DMS 273 (cell line): ENCODE measurements at regions not wholly inside any gene's neighbourhood (a gene's known extent, or its start where the extent isn't known, plus 50 kb on each side); places are given as distances from the start of the nearest gene placed in this dataset.

Experiments used
- DNase-seq: peaks from one replicate; lab custom pipeline; 2025; ENCODE audit not compliant: unreplicated experiment; lab: John Stamatoyannopoulos, UW

DNA sequence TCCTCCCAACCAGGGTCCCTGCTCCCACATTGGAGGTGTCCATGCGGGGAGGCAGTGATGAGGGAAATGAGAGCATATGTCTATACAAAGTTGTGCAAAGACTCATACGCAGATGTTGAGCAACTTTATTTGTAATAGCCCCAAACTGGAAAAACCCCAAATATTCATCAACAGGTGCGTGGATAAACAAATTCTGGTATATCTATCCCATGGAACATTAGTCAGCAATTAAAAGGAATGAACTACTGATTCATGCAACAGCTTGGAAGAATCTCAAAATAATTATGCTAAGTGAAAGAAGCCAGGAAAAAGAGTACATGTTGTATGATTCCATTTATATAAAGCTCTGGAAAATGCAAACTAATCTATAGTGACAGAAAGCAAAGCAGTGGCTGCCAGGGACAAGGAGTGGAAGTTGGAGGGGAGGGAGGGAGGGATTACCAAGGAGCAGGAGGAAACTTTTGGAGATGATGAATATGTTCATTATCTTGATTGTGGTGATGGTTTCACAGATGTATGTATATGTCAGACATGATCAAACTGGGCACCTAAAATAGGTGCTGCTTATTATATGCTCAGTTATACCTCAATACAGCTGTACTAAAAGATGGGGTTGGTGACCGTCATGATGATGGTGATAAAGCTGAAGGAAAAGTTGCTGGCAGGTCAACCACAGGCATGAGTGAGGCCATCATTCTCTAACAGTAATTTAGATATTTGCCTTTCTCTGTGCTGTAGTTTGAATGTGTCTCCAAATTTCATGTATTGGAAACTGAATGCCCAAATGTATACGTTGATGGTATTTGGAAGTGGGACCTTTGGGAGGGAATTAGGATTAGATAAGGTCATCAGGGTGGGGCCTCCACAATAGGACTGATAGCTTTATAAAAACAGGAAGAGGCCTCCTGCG lies 270.9 kb downstream of the CYP26B1 start:
- DNase-seq = no peak

DNA sequence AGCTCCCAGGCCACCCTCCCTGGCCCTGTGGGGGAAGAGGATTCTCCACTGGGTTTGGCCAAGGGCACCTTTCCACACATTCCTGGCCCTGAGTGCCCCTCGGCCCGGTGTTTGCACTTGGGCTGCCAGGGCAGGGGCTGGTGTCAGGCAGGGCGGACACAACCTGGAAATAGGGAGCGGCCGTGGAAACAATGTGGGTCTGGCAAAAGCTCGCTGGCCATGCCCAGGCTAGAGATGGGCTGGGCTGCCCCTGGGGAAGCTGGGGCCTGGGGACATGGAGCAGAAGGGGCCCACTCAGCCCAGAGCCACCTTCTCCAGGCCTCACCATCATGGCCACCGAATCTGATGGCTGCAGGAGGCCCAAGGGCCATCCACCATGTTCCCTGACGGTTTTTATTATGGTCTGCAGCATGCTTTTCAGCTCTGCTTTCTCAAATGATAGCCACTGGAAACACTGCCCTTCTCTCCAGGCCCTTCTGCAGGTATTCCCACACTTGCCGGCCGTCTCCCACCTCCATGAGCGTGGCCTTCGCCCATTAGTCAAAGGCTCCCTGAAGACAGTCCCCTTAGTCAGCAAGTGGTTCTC lies 275.1 kb downstream of the CYP26B1 start:
- no peak for DNase-seq

- DNase-seq = no peak
Measured at GRCh38 chr2:71865391-71865965, 282.2 kb downstream of the CYP26B1 start.

GRCh38 chr2:71864085-71864484 lies 283.6 kb downstream of the CYP26B1 start:
- DNase-seq = no peak

DNA sequence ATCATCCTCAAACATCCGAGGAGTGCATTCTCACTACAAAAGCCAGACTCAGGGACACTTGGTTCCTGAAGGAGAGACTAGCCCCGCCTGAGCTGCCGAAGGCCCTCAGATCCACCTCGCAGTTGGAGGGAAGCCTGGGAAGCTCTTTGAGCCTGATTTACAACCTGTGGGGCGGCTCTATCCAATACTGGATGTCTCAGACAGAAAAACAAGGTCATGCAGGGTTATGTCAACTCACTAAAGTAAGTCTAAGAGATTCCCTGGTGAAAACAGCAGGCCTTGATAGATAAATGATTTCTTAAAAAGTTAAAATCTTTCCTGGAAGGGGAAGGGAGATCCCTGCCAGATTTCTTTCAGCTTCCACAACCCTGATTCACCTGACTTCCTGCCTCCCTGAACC lies 284.3 kb downstream of the CYP26B1 start:
- no peak for DNase-seq

GRCh38 chr2:71862921-71863320 lies 284.7 kb downstream of the CYP26B1 start:
- no peak for DNase-seq

- DNase-seq = no peak
Measured at GRCh38 chr2:71861186-71862160, 286.2 kb downstream of the CYP26B1 start.

DNA sequence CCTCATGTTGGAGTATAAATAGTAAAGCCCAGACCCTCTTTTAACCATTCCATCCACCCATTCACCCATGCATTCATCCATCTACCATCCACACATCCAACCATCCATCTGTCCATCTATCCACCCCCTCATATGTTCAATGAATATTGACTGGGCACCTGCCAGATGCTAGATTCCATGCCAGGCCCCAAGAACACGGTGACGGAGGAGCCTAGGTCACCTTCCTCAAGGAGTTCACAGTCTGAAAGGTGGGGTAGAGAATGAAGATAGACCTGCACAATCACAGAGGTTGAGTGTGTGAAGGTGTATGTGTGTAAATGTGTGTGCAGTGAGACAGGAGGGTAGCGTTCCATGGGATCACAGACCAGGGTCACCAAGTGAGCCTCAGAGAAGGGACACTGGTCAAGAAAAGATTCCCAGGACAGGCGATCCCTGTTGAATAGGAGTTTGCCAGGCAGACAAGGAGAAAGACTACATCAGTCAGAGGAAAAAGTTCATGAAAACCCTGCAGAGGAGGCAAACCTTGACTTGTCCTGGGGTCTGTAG lies 287.2 kb downstream of the CYP26B1 start:
- DNase-seq = no peak

GRCh38 chr2:71859211-71859847 lies 288.3 kb downstream of the CYP26B1 start:
- DNase-seq = no peak

DNA sequence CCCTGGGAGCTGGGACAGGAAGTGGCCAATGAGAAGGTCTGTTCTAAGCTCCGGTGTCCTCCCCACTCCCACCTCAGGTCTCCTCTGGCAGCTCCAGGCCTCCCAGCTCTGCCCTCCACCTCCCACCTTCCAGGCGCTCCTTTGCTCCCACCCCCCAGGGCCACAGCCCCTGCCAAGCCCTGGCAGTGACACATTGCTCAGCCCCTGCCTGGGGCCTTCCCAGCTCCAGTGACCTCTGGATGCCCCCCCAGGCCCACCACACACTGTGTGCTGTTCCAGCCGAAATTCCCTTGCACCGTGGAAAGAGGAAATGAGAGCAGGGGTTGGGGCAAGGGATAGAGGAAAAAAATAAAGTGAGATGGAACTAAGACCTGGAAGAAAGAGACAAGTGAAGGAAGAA lies 289.6 kb downstream of the CYP26B1 start:
- DNase-seq = no peak

DNA sequence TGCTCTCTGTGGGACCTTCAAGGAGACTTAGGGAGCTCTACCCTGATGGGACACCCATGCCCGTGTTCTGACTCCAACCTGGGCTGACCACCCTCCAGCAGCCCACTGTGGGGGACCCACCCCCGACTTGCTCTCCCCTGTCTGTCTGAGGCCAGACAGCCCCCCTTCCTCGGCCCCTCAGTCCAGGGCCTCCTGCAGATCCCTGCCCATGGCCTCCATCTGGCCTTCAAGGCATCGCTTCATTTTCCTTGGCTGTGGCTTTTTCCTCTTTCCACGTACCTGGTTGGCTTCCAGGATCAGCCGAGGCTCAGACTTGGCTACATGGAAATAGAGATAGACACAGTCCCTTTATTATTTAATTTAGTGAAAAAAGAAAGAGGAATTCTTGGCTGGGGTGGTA lies 290.0 kb downstream of the CYP26B1 start:
- DNase-seq = no peak

DNA sequence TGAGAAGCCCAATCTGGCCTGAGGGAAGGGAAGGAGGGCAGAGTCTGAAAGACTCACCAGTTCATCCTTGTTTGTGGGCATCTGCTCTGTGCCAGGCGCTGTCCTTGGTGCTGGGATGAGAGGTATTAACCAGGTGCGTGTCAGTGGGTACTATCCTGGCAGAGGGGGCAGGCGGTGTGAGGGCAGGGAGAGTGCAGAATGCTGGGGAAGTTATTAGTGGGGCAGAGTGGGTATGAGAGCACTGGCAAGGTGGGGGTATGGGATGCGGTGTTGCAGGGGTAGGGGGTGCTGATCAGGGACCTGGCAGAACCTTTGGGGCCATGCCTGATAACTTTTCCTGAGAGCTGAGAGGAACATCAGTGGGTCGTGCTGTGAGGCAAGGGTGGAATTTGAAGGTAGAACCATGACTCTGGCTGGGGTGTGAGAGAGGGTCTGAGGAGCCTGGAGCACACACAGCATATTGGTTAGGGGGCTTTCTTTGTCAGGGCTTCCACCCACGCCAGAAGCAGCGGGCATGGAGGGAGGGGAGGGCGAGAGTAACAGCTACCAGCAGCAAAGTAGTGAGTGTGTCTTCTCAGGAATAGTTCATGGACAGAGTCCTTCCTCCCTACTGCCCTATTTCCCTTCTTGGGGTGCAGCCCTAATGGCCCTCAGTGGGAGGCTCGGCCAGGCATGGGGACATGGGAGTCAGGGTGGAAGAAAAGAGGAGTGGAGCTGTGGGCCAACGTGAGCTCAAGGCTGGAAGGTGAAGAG lies 290.7 kb downstream of the CYP26B1 start:
- DNase-seq = peak; percentile 5

DNA sequence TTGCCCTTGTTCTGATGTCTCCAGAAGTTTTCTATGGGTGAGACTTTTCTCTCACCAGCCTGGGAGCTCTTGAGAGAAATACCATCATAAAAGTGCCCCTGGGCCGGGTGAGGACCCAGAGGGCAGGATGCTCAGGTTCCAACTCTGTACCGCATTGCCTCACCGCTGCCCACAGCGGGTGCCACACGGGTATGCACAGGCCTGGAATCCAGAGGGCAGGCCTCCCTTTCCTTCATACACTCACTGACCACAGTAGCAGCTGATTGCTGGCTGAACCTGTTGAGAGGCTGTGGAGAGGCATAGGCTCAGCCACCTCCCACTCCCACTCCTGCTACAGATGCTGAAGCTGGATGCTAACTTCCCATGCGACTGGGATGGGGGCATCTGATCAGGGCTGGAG lies 293.8 kb downstream of the CYP26B1 start:
- no peak for DNase-seq

DNA sequence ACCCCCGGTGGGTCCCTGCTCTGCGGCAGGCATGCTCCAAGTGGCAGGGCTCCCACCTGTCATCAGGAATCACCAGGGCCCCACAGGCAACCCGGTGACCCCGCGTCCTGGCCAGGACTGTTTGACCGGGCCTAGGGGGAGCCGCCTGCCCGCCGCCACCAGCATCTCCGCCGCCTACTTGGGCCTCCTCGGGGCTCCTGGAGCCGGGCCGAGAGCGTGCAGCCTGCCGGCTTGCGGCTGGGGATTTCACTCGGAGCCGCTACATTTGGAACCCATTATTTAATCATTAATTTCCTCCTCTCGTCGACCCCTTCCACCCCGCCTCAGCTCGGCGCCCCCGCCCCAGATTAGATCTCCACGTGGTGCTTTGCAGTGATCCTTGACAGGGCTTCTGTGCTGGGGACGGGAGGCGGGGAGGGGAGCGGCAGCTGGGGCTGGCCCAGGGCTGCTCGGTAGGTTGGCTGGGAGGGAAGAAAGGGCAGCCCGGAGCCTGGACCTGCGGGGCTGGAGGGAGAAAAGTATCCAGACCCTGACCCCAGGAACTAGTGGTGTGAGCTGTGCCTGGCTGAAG lies 295.4 kb downstream of the CYP26B1 start:
- DNase-seq = no peak

DNA sequence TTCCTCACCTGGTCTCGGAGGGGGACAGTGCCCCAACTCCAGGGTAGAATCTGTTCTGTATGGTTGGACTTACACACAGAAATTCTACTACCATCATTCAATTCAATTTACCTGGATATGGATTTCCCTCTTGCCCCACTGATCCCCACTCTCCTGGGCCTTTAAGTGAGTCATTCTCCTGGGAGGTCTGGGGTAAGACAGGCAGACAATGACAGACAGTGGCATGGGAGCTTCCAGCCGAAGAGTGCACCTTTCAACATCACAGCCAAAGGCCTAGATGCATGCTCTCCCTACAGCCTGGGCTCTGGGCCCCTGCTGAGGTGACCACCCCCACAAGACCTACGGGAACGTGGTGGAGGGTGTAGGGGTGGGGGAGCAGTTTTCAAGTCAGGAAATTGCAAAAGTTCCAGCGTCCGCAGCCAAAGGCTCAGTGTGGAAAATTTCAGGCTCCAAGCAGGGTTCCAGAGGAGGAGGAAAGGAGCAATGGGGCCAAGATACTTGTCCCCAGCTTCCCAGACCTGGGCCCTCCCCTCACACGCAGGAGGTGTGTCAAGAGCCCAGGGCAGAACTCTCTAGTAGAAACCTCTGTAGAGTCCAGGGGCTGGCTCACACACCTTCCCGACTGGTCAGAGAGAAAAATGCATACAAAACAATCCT lies 296.4 kb downstream of the CYP26B1 start:
- DNase-seq = no peak

DNA sequence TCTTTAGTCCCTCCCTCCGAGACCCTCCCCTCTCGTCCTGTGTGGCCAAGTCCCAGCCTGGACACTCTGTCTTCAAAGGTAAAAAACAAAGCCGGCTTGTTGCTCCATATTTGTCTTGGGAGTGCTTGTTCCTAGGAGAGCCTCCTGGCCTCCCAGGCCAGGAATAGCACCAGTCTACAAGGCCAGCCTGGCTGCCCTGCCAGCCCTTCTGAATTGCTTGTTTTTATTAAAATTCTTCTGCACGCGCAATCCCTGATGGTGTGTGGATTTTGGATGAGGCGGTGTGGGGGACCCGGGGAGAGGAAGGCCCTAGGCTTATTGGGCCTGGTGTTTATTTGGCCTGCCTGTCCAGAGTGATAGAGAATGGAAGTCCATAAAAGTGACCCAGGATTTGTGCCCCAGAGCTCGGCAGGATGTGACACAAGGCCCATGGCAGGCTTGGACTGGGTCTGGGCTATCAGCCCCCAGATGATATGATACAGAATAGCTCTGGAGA lies 297.3 kb downstream of the CYP26B1 start:
- DNase-seq = no peak

GRCh38 chr2:71849607-71850305 lies 297.9 kb downstream of the CYP26B1 start:
- no peak for DNase-seq

- no peak for DNase-seq
Measured at GRCh38 chr2:71849111-71849510, 298.6 kb downstream of the CYP26B1 start.
